ENCODE measurements at regions not wholly inside any gene's neighbourhood (a gene's known extent, or its start where the extent isn't known, plus 50 kb on each side); places are given as distances from the start of the nearest gene placed in this dataset.

DNA sequence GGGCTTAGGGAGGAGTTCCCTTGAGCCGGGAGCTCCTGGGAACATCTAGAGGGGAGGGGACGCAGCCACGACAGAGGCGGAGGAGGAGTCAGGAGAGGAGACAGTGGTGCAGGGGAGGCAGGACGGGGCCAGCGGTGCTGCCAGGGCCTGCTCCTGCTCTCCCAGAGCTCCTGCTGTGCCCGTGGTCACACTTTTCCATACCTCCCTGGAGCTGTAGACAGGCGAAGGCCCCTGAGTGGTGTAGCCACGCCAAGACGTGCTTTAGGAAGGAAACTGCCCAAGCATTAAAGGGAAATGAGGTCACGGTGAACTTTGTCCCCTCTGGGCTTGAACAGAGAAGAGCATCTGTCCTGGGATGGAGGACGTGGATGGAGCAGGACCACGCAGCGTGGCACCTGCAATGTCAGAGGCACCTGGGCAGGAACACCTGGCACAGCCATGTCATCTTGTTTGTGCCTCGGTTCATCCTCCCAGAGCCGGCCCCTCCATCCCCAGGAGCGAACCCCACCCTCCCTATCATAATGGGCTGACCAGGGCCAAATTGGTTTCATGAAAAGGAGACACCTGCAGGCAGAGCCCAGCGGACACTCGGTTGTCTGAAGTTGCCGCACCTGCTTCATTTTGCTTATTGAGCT is 239.5 kb upstream of the SFSWAP start:
- BruUV-seq (replicated peaks): no TSS peak
- intact Hi-C loops (cut with micrococcal nuclease): no loop called here
- Histone ChIP-seq H3K4me1 (replicated peaks in 1 of 2; ENCODE audit: control insufficient read depth in 2 of 2, insufficient read depth in 2 of 2, low read length in 2 of 2) (peaks cover 0 to 15% of the 10 kb centered on the region in 2 experiments; a peak in 3 of 5 replicates), H3K9me1 (ENCODE audit: control insufficient read depth, insufficient read depth, low read length) (no peaks in the 10 kb centered on the region), H3K4me3 (no peak overlapping the region), H4K20me1 (replicated peaks; ENCODE audit: control insufficient read depth, insufficient read depth, low read length) (0 out of 2 replicates have a peak, but pooled peaks cover 4% of the 10 kb centered on the region), H3K36me3 (ENCODE audit: control insufficient read depth, insufficient read depth, low read length) (no peaks in the 10 kb centered on the region), H3K9ac (ENCODE audit: insufficient read depth in 1 of 2, low read depth in 2 of 2, low read length in 2 of 2) (peak overlapping the region in 1 of 2 experiments; percentile 58; a peak in 2 of 4 replicates), H3K27ac (ENCODE audit: extremely low read depth, low read depth, low read length) (no peak overlapping the region), H3K9me3 (replicated peaks; ENCODE audit: control insufficient read depth, insufficient read depth, low read depth, low read length) (no peaks in the 10 kb centered on the region), H3K27me3 (ENCODE audit: control insufficient read depth in 2 of 2, insufficient read depth in 2 of 2, low read length in 2 of 2) (peaks cover 11 to 51% of the 10 kb centered on the region in 2 experiments; a peak in 3 of 5 replicates), H2AFZ (ENCODE audit: low read depth, low read length) (no peak overlapping the region), H3K4me2 (ENCODE audit: insufficient read depth, low read length) (no peak overlapping the region; the same call in 1 of the 2 replicates), H3K79me2 (ENCODE audit: control insufficient read depth, insufficient read depth, low read length) (no peaks in the 10 kb centered on the region)
- TF ChIP-seq GABPA (tag; conservative IDR thresholded peaks at IDR 0.05; ENCODE audit: low read depth) (no peak), NFE2L1 (tag; IDR thresholded peaks at IDR 0.05; ENCODE audit: borderline replicate concordance, low read depth) (no peak), PHB (CRISPR knock-in tag; IDR thresholded peaks at IDR 0.05) (no peak), PCBP2 (IDR thresholded peaks at IDR 0.05; ENCODE audit: low read depth, low read length, poor library complexity, severe bottlenecking) (no peak), GTF2E2 (tag; IDR thresholded peaks at IDR 0.05) (no peak), CBX8 (IDR thresholded peaks at IDR 0.05; ENCODE audit: borderline replicate concordance, extremely low read depth, low read depth, low read length, poor library complexity, severe bottlenecking) (no peak)
- POLR2A ChIA-PET: no interaction called here
- WGBS (ENCODE audit: insufficient coverage, low coverage, missing lambda C conversion rate): 5% methylated on average over 19 of the region's 20 CpGs
- CTCF ChIA-PET (ENCODE audit: low intra/inter-chr PET ratio): no interaction called here
- no peak for DNase-seq (ENCODE audit: extremely low read depth in 1 of 4, low spot score in 3 of 4)
- no peak for FAIRE-seq
- ATAC-seq: no peak
- in situ Hi-C loops (cut with MboI): loop anchor here (5.0 kb wide), 1 partner anchor 269 kb away; no protein-coding TSS in a partner anchor
